Muscle of arm (tissue), 1 donor: ENCODE measurements at regions not wholly inside any gene's neighbourhood (a gene's known extent, or its start where the extent isn't known, plus 50 kb on each side); places are given as distances from the start of the nearest gene placed in this dataset.
A peak's percentile ranks its signal among the peaks of the same experiment; 100 is the strongest.

Experiments used
- DNase-seq: peaks from one replicate; pipeline ENCODE4 v3.0.0-alpha.2; 2013

DNA sequence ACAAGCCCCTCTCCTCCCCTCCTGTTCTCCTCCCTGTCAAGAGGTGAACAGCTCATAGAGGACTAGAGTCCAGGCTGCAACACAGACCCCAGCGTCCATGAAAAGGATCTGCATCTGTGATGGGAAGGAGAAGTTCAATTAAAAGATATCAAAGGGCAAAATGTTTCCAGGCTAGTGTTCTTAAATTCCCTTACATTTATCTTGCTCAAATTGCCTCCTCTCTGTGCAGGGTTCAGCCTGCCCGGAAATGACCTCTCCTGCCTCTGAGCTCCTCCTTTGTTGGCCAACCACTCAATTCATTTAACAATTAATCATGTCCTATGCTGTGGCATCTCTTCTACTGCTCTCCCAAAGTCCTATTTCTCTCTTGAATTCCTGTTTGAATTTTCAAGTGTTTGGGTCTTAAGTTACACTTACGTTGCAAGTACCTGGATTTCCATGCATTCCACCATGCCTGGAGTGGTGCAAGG, 105.3 kb downstream of the TSN start:
- DNase-seq = no peak

GRCh38 chr2:121862286-121862685, 106.8 kb downstream of the TSN start:
- no peak for DNase-seq

DNA sequence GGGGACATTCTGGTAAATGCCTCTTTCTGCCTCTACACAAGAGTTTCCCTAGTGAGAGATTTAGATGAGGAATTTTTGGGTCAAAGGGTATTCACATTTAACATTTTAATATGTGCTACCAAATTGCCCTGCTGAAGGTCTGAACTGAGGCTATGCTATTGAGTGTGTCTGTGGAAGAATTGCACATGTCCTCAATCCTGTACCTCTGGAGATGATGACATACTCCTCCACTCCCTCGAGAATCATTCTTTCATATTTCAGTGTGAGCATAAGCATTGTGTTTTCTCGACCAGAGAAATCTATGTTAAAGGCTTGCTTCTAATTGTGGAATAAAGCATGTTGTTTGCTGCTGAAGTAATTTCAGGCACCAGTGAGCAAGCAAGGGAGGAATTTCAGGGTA, 110.5 kb downstream of the TSN start:
- no peak for DNase-seq

- DNase-seq = no peak
Measured at GRCh38 chr2:121866789-121867188, 111.3 kb downstream of the TSN start.

- DNase-seq = no peak
Measured at GRCh38 chr2:121868652-121869051, 113.2 kb downstream of the TSN start.

GRCh38 chr2:121869363-121869762, 113.9 kb downstream of the TSN start:
- DNase-seq = no peak

GRCh38 chr2:121869873-121870272, 114.4 kb downstream of the TSN start:
- DNase-seq = no peak

- DNase-seq = no peak
Measured at GRCh38 chr2:121872651-121873050, 117.2 kb downstream of the TSN start.

GRCh38 chr2:121873864-121874263, 118.4 kb downstream of the TSN start:
- no peak for DNase-seq

DNA sequence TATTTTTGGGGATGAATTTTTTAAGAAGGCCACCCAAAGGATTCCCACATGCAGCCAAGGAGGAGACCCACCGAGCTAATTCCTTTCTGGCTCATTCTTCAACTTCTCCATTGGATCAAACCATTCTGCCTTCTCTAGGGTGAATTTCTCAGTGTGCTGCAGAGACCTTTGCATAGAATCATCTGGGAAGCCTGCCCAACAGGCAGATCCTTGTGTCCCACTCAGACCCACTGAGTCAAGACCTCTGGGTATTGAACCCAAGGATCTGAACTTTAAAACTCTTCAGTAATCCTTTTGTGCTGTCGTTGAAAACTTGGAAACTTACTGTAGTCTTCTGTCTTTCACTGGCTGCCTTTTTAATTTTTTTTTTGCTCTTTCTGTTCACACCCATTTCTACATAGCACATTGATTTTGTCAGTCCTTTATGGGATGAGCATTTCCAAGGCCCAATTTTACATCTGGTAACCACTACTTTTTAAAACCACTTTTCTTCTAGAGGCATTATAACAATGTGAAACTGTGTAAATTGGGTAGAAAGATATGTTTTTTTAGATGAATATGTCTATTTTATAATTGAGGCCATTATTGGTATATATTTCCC, 120.2 kb downstream of the TSN start:
- peak; percentile 27 for DNase-seq

- no peak for DNase-seq
Measured at GRCh38 chr2:121877366-121877765, 121.9 kb downstream of the TSN start.

DNA sequence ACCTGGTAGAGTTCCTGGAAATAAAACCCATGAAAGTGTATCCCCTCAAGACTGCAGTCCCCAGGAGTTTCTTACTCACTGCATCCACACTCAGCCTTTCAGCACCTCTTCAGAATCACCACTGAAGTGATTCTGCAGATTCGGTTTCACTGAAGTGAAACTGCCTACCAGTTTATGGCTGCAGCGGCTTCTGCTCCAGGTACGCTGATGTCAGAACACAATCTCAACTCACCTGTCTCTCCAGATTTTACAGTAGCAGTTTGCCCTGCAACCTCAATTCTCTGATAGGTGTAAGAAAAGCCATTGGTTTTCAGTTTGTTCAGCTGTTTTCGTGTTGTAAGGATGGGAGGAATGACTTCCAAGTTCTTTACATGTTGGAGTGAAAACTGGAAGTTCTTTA, 124.8 kb downstream of the TSN start:
- no peak for DNase-seq

DNA sequence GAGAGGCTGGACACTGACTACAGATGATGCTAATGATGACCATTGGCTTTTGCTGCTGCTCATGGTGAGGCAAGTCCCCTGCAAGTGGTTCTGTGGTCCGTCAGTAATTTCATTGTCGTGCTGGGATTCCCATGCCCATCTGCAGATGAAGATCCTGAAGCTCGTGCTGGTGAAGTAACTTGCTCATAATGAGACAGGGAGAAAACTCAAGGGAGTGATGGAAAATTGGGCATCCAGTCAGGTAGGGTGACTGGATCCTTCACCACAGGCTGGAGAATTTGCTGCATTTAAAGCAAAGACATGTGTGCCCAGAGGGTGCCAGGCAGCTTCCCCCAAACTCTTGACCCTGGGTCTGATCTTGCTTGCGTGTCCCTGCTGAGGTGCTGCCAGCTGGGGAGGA, 125.6 kb downstream of the TSN start:
- DNase-seq = no peak

GRCh38 chr2:121881950-121882349, 126.5 kb downstream of the TSN start:
- no peak for DNase-seq

DNA sequence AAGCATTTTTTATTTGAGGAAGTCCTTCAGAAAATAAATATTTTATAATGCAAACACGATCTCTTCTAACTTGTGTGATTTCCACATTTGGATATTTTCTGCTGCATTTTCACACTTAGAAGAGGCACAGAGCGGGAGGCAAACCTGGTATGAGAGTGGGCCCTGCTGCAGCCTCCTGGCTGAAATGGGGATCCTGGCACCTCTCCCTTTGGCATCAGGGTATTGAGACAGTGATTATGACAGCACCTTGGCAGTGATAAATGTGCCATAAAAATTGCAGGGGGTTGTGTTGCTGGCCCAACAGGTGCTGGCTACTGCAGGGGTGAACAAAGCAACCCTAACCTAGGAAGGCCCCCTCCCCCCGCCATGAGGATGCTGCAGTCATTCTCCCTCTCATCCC, 128.6 kb downstream of the TSN start:
- no peak for DNase-seq

DNA sequence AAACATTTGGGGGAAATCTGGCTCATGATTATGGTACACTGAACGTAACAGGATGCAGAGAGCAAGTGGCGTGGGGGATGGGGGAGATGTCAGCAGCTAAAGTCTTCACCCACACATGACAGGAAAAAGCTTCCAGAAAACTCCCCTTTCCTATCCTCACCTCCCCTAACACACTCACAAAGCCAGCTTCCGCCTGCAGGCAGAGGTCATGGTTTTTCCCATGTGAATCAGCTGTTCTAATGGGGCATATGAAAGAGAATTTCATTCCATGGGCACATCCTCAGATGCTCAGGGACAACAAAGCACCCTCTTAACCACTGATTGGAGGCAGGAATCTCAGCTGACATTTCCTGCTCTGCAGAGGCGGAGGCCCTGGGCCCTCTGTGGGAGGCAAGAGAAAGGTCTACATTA, 129.1 kb downstream of the TSN start:
- no peak for DNase-seq

DNA sequence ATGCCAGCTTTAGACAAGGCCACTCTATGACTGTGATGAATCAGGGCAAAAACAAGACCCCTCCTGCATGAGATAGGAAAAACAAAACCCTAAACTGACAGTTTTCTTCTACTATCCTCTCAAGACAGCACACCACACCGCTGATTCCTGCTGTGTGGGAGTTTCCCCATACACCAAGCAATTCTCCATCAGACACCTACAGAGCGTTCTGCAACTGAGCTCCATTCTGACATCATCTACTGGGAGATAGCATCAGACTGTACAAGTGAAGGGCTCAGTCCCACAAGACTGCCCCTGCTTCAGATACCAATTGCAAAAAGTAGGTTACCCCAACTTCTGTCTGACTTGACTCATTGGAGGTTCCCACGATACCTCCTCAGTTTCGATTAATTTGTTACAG, 130.6 kb downstream of the TSN start:
- DNase-seq = no peak

- no peak for DNase-seq
Measured at GRCh38 chr2:121887513-121888188, 132.2 kb downstream of the TSN start.

GRCh38 chr2:121888189-121888557, 132.7 kb downstream of the TSN start:
- no peak for DNase-seq

GRCh38 chr2:121890041-121890440, 134.6 kb downstream of the TSN start:
- DNase-seq = no peak

DNA sequence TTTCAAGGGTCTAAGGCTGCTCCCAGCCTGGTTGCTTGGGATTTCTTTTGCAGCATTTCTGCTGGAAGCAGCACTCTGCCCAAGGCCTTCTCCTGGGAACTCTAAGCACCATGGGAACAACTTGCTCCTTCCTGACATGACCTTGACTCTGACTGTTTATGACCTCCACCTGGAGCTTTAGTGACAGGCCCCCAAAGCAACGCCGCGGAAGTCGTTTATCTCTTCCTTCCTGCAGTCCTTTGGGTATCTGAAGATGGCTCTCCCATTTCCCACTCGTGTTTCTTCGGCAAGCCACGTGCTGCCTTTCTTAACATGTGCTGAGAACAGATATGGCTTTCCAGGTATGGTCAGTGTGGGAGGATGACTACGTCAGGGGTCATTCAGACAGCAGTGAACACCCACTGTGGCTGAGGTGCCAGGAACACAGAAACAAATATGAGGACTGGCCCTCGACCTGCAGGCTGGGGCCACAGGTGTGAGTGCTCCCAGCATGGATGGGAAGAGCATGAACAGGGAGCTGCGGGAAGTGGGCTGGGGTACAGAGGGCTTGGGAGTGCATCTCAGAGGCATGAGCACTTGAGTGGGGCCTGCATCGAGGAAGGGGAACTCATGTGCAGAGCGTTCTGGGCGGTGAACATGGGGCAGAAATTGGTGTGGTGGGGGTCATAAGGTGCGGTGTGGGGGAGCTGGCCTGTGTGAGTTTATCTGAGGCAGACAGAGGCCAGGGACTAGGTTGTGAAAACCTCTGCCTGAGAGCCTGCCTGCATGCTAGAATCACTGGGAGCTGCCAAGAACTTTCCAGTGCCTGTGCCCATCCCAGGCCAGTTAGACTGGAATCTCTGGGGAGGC, 140.5 kb downstream of the TSN start:
- no peak for DNase-seq

DNA sequence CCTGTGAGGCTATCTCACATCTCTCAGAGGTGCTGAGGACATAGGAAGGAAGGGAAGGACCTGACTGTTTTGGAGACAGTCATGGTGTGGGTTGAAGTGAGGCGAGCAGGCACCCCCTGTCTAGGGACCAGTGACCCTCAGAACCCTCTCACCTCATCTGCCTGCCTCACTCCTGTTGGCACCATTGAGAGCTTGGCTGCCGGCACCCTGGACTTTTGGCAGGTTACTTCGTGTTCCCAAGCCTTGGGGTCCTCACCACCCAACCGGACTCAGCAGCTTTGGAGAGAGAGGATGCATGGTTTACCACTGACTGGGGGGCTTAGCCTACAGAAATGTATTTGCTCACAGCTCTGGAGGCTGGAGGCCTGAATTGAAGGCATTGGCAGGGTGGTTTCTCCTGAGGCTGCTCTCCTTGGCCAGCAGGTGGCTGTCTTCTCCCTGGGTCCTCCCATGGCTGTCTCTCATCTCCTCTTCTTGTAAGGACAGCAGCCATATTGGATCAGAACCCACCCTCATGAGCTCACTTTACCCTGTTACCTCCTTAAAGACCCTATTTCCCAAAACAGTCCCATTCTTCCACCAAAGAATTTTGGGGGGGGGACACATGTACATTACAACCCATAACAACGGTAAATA, 142.0 kb downstream of the TSN start:
- DNase-seq = no peak

DNA sequence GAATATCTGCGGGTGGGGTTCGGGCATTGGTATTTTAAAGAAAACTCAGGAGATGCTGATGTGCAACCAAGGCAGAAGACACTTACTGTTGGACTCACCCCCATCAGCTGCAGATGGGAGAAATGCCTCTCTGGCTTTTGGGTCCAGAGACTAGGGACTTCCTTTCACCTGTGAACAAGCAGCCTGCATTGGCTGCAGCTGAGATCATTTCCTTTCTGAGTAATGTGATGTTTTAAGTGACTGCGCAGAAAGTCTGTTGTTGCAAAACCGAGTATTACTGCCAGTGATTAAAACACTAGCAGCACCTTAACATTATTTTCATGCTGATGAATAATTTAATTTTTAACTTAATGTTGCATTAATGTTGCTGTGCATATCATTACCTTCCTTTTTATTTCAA, 143.0 kb downstream of the TSN start:
- peak; percentile 19 for DNase-seq
